ENCODE measurements at regions not wholly inside any gene's neighbourhood (a gene's known extent, or its start where the extent isn't known, plus 50 kb on each side); places are given as distances from the start of the nearest gene placed in this dataset.
"Not testable (repeated sequence)": the region's sequence is repeated elsewhere in the genome, so short reads cannot be mapped to it uniquely, and the experiment has no call there.

- Mint-ChIP-seq H3K9me3 (peaks cover 3% of the 10 kb centered on the region), H3K4me3 (no peak overlapping the region)
- DNase-seq: no peak
Observed at GRCh38 chr2:188684795-188685194, 289.4 kb upstream of the COL3A1 start.

GRCh38 chr2:188693111-188693510, 281.1 kb upstream of the COL3A1 start:
- Mint-ChIP-seq H3K9me3 (no peaks in the 10 kb centered on the region), H3K36me3 (ENCODE audit: low read depth) (no peaks in the 10 kb centered on the region), H3K27ac (no peak overlapping the region), H3K4me1 (ENCODE audit: low read depth) (no peaks in the 10 kb centered on the region), H3K27me3 (no peaks in the 10 kb centered on the region), H3K4me3 (no peak overlapping the region)
- DNase-seq: no peak

More at GRCh38 chr2:188684795-188685194, 289.4 kb upstream of the COL3A1 start:
- Mint-ChIP-seq H3K4me1 (ENCODE audit: low read depth) (no peaks in the 10 kb centered on the region), H3K27ac (no peak overlapping the region), H3K27me3 (no peaks in the 10 kb centered on the region), H3K36me3 (ENCODE audit: low read depth) (no peaks in the 10 kb centered on the region)

GRCh38 chr2:188693771-188694170, 280.4 kb upstream of the COL3A1 start:
- Mint-ChIP-seq H3K36me3 (ENCODE audit: low read depth) (no peaks in the 10 kb centered on the region), H3K27ac (no peak overlapping the region), H3K4me3 (no peak overlapping the region), H3K9me3 (no peaks in the 10 kb centered on the region), H3K27me3 (no peaks in the 10 kb centered on the region), H3K4me1 (ENCODE audit: low read depth) (no peaks in the 10 kb centered on the region)
- DNase-seq: no peak

- no peaks in the 10 kb centered on the region for H3K4me1 Mint-ChIP-seq (ENCODE audit: low read depth)
- no peak for DNase-seq
- no peaks in the 10 kb centered on the region for H3K9me3 Mint-ChIP-seq
- no peaks in the 10 kb centered on the region for H3K36me3 Mint-ChIP-seq (ENCODE audit: low read depth)
- no peaks in the 10 kb centered on the region for H3K27me3 Mint-ChIP-seq
- no peak overlapping the region for H3K4me3 Mint-ChIP-seq
- H3K27ac Mint-ChIP-seq: no peak overlapping the region
Observed at GRCh38 chr2:188695953-188696352, 278.2 kb upstream of the COL3A1 start.

GRCh38 chr2:188698151-188698550, 276.0 kb upstream of the COL3A1 start:
- H3K4me1 Mint-ChIP-seq (ENCODE audit: low read depth); H3K27me3 Mint-ChIP-seq; H3K36me3 Mint-ChIP-seq (ENCODE audit: low read depth); H3K9me3 Mint-ChIP-seq; DNase-seq; H3K4me3 Mint-ChIP-seq; H3K27ac Mint-ChIP-seq: not testable (repeated sequence)

GRCh38 chr2:188701836-188702235, 272.3 kb upstream of the COL3A1 start:
- no peak for DNase-seq
- no peak overlapping the region for H3K4me3 Mint-ChIP-seq

GRCh38 chr2:188705191-188705590, 269.0 kb upstream of the COL3A1 start:
- Mint-ChIP-seq H3K27ac (no peak overlapping the region), H3K27me3 (no peaks in the 10 kb centered on the region), H3K4me1 (ENCODE audit: low read depth) (no peaks in the 10 kb centered on the region), H3K9me3 (peaks cover 3% of the 10 kb centered on the region), H3K4me3 (no peak overlapping the region), H3K36me3 (ENCODE audit: low read depth) (no peaks in the 10 kb centered on the region)
- DNase-seq: no peak

More at GRCh38 chr2:188701836-188702235, 272.3 kb upstream of the COL3A1 start:
- Mint-ChIP-seq H3K27ac (no peak overlapping the region), H3K4me1 (ENCODE audit: low read depth) (no peaks in the 10 kb centered on the region), H3K9me3 (no peaks in the 10 kb centered on the region), H3K27me3 (no peaks in the 10 kb centered on the region), H3K36me3 (ENCODE audit: low read depth) (no peaks in the 10 kb centered on the region)

GRCh38 chr2:188713961-188714360, 260.2 kb upstream of the COL3A1 start:
- Mint-ChIP-seq H3K36me3 (ENCODE audit: low read depth) (no peaks in the 10 kb centered on the region), H3K4me1 (ENCODE audit: low read depth) (no peaks in the 10 kb centered on the region), H3K27me3 (no peaks in the 10 kb centered on the region), H3K9me3 (peaks cover 14% of the 10 kb centered on the region), H3K4me3 (no peak overlapping the region), H3K27ac (no peak overlapping the region)
- no peak for DNase-seq

GRCh38 chr2:188720811-188721605, 253.2 kb upstream of the COL3A1 start:
- Mint-ChIP-seq H3K4me1 (ENCODE audit: low read depth) (no peaks in the 10 kb centered on the region), H3K36me3 (ENCODE audit: low read depth) (no peaks in the 10 kb centered on the region), H3K9me3 (no peaks in the 10 kb centered on the region), H3K27ac (no peak overlapping the region), H3K4me3 (no peak overlapping the region), H3K27me3 (no peaks in the 10 kb centered on the region)
- no peak for DNase-seq

- H3K36me3 Mint-ChIP-seq (ENCODE audit: low read depth): no peaks in the 10 kb centered on the region
- DNase-seq: no peak
- no peak overlapping the region for H3K27ac Mint-ChIP-seq
- no peaks in the 10 kb centered on the region for H3K4me1 Mint-ChIP-seq (ENCODE audit: low read depth)
- H3K9me3 Mint-ChIP-seq: no peaks in the 10 kb centered on the region
- H3K4me3 Mint-ChIP-seq: no peak overlapping the region
- H3K27me3 Mint-ChIP-seq: no peaks in the 10 kb centered on the region
Observed at GRCh38 chr2:188721784-188722183, 252.4 kb upstream of the COL3A1 start.

GRCh38 chr2:188725746-188726360, 248.3 kb upstream of the COL3A1 start:
- no peaks in the 10 kb centered on the region for H3K9me3 Mint-ChIP-seq
- H3K27me3 Mint-ChIP-seq: no peaks in the 10 kb centered on the region
- no peak for DNase-seq
- no peaks in the 10 kb centered on the region for H3K4me1 Mint-ChIP-seq (ENCODE audit: low read depth)
- H3K4me3 Mint-ChIP-seq: no peak overlapping the region
- no peak overlapping the region for H3K27ac Mint-ChIP-seq
- H3K36me3 Mint-ChIP-seq (ENCODE audit: low read depth): no peaks in the 10 kb centered on the region

- Mint-ChIP-seq H3K4me1 (ENCODE audit: low read depth) (no peaks in the 10 kb centered on the region), H3K36me3 (ENCODE audit: low read depth) (no peaks in the 10 kb centered on the region), H3K9me3 (no peaks in the 10 kb centered on the region), H3K27me3 (no peaks in the 10 kb centered on the region), H3K4me3 (no peak overlapping the region), H3K27ac (no peak overlapping the region)
- no peak for DNase-seq
Observed at GRCh38 chr2:188726626-188727247, 247.4 kb upstream of the COL3A1 start.

- Mint-ChIP-seq H3K36me3 (ENCODE audit: low read depth) (no peaks in the 10 kb centered on the region), H3K4me1 (ENCODE audit: low read depth) (no peaks in the 10 kb centered on the region), H3K27ac (no peak overlapping the region), H3K9me3 (no peaks in the 10 kb centered on the region), H3K27me3 (no peaks in the 10 kb centered on the region), H3K4me3 (no peak overlapping the region)
- DNase-seq: no peak
Observed at GRCh38 chr2:188727846-188728245, 246.3 kb upstream of the COL3A1 start.

GRCh38 chr2:188734691-188735090, 239.5 kb upstream of the COL3A1 start:
- no peak for DNase-seq
- Mint-ChIP-seq H3K4me1 (ENCODE audit: low read depth) (no peaks in the 10 kb centered on the region), H3K9me3 (no peaks in the 10 kb centered on the region), H3K27ac (no peak overlapping the region), H3K36me3 (ENCODE audit: low read depth) (no peaks in the 10 kb centered on the region), H3K4me3 (no peak overlapping the region), H3K27me3 (no peaks in the 10 kb centered on the region)

GRCh38 chr2:188746727-188747126, 227.4 kb upstream of the COL3A1 start:
- Mint-ChIP-seq H3K9me3 (peaks cover 3% of the 10 kb centered on the region), H3K4me1 (ENCODE audit: low read depth) (no peaks in the 10 kb centered on the region), H3K27ac (no peak overlapping the region), H3K4me3 (no peak overlapping the region), H3K27me3 (no peaks in the 10 kb centered on the region), H3K36me3 (ENCODE audit: low read depth) (no peaks in the 10 kb centered on the region)
- DNase-seq: no peak
